ENCODE measurements at regions not wholly inside any gene's neighbourhood (a gene's known extent, or its start where the extent isn't known, plus 50 kb on each side); places are given as distances from the start of the nearest gene placed in this dataset.

- no peak for DNase-seq (ENCODE audit: low read depth in 1 of 2, low spot score in 1 of 2)
- no peak overlapping the region for H3K4me2 ChIP-seq
- CTCF ChIA-PET = no interaction called here
- 5% methylated on average over 2 of the region's 2 CpGs for WGBS (ENCODE audit: missing lambda C conversion rate)
- FAIRE-seq = no peak
- no peak overlapping the region for H3K27ac ChIP-seq
- no peaks in the 10 kb centered on the region for H3K4me1 ChIP-seq
- no peak for TF ChIP-seq SREBF2 (IDR thresholded peaks at IDR 0.05)
- no peak for TF ChIP-seq HOXB13 (CRISPR knock-in tag; IDR thresholded peaks at IDR 0.05; ENCODE audit: low read depth)
- TF ChIP-seq TFCP2L1 (CRISPR knock-in tag; IDR thresholded peaks at IDR 0.05) = no peak
- TF ChIP-seq HMGXB4 (CRISPR knock-in tag; IDR thresholded peaks at IDR 0.05; ENCODE audit: borderline replicate concordance) = no peak
- TF ChIP-seq NPAS2 (CRISPR knock-in tag; IDR thresholded peaks at IDR 0.05; ENCODE audit: borderline replicate concordance) = no peak
- no peaks in the 10 kb centered on the region for H3K9me3 ChIP-seq
- POLR2A ChIA-PET = no interaction called here
- H3K4me3 ChIP-seq = no peak overlapping the region
- no peak for ATAC-seq
Measured at GRCh38 chr12:77488041-77488620, 342.6 kb upstream of the NAV3 start.

DNA sequence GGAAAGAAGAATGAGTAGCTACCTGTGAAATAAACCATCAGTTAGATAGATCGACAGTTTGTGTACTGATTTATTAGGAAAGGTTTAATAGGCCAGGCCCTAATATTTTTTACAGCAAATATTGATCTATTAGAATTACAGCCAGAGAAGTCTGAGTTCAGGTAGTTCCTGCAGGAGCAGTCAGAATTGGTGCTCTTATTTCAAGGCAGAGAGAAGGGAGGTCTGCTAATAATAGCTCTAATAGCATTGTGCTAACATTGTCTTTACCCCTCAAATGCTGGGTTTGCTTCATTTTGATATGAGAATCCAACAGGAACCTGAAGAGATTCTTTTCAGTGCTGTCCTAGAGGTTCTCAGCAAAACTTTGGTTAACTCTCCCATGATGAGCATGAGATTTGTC is 343.8 kb upstream of the NAV3 start:
- 0% methylated on average over 1 of the region's 1 CpG for WGBS (ENCODE audit: missing lambda C conversion rate)
- POLR2A ChIA-PET = no interaction called here

More for the DNA sequence above, 343.8 kb upstream of the NAV3 start:
- DNase-seq (ENCODE audit: low read depth in 1 of 2, low spot score in 1 of 2) = no peak
- Histone ChIP-seq H3K4me3 (no peak overlapping the region), H3K4me2 (no peak overlapping the region), H3K4me1 (no peaks in the 10 kb centered on the region), H3K27ac (no peak overlapping the region), H3K9me3 (no peaks in the 10 kb centered on the region)
- CTCF ChIA-PET = interaction anchor here (0.6 kb wide), 1 partner anchor 124 kb away, joined by 3 read pairs; no protein-coding TSS in a partner anchor
- no peak for FAIRE-seq
- TF ChIP-seq HEYL (CRISPR knock-in tag; IDR thresholded peaks at IDR 0.05) (no peak), GATA3 (IDR thresholded peaks at IDR 0.05; ENCODE audit: borderline replicate concordance) (no peak), JUN (IDR thresholded peaks at IDR 0.05) (no peak), ATOH8 (CRISPR knock-in tag; IDR thresholded peaks at IDR 0.05; ENCODE audit: low read depth) (no peak), NFE2L2 (conservative IDR thresholded peaks at IDR 0.05; ENCODE audit: low read length) (no peak), MYC (IDR thresholded peaks at IDR 0.05; ENCODE audit: borderline replicate concordance, low read length) (no peak), RFX5 (IDR thresholded peaks at IDR 0.05) (no peak), HDAC2 (IDR thresholded peaks at IDR 0.05) (no peak), RARB (CRISPR knock-in tag; IDR thresholded peaks at IDR 0.05) (no peak), KDM5A (IDR thresholded peaks at IDR 0.05) (no peak), EHF (CRISPR knock-in tag; IDR thresholded peaks at IDR 0.05) (no peak), KDM1A (IDR thresholded peaks at IDR 0.05; ENCODE audit: low read depth) (no peak), NR3C1 (IDR thresholded peaks at IDR 0.05) (no peak), ELK1 (IDR thresholded peaks at IDR 0.05; ENCODE audit: low read depth, low read length) (no peak), CHD4 (IDR thresholded peaks at IDR 0.05; ENCODE audit: borderline replicate concordance) (no peak), CEBPB (IDR thresholded peaks at IDR 0.05) (no peak), RAD21 (conservative IDR thresholded peaks at IDR 0.05 in 1 of 2, IDR thresholded peaks at IDR 0.05 in 1 of 2) (no peak), MAFK (IDR thresholded peaks at IDR 0.05; ENCODE audit: partially characterized antibody) (no peak)
- TF ChIP-seq, protein P1, sequence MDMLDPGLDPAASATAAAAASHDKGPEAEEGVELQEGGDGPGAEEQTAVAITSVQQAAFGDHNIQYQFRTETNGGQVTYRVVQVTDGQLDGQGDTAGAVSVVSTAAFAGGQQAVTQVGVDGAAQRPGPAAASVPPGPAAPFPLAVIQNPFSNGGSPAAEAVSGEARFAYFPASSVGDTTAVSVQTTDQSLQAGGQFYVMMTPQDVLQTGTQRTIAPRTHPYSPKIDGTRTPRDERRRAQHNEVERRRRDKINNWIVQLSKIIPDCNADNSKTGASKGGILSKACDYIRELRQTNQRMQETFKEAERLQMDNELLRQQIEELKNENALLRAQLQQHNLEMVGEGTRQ (IDR thresholded peaks at IDR 0.05) = no peak
- ATAC-seq = no peak

Data from A549 (cell line).